BLaER1 treated with 17β-estradiol and CSF1 and Interleukin-3, amounts not matched to agents 10 nM and 100 nM (cell line): ENCODE measurements at regions not wholly inside any gene's neighbourhood (a gene's known extent, or its start where the extent isn't known, plus 50 kb on each side); places are given as distances from the start of the nearest gene placed in this dataset.
"Not testable (repeated sequence)": the region's sequence is repeated elsewhere in the genome, so short reads cannot be mapped to it uniquely, and the experiment has no call there.

Source experiments
- H3K27ac ChIP-seq, 11 experiments: shearing (Covaris generic); formaldehyde crosslinking; 2 replicates each; pipeline ENCODE4 v1.8.1; 2022
- H3K27me3 ChIP-seq, 11 experiments: shearing (Covaris generic); formaldehyde crosslinking; 2 replicates each; pipeline ENCODE4 v1.8.1; 2022
- H3K36me3 ChIP-seq, 11 experiments: shearing (Covaris generic); formaldehyde crosslinking; 2 replicates each; pipeline ENCODE4 v1.8.1; 2022
- H3K4me1 ChIP-seq, 10 experiments: shearing (Covaris generic); formaldehyde crosslinking; 2 replicates each; pipeline ENCODE4 v1.8.1; 2022
- H3K4me2 ChIP-seq, 11 experiments: shearing (Covaris generic); formaldehyde crosslinking; 2 replicates each; pipeline ENCODE4 v1.8.1; 2022
- H3K4me3 ChIP-seq, 10 experiments: shearing (Covaris generic); formaldehyde crosslinking; 2 replicates each; pipeline ENCODE4 v1.8.1; 2022
- H3K9ac ChIP-seq, 11 experiments: shearing (Covaris generic); formaldehyde crosslinking; 2 replicates each; pipeline ENCODE4 v1.8.1; 2022
- H3K9me3 ChIP-seq, 11 experiments: shearing (Covaris generic); formaldehyde crosslinking; replicated peaks in 1 of 11; 2 replicates each; pipeline ENCODE4 v1.8.1; 2022
- H4K20me1 ChIP-seq, 11 experiments: shearing (Covaris generic); formaldehyde crosslinking; 2 replicates each; pipeline ENCODE4 v1.8.1; 2022
- Cebpa-rat ChIP-seq, 11 experiments: shearing (Covaris generic); IDR thresholded peaks; 2 replicates each; pipeline ENCODE4 v1.8.1; 2022

DNA sequence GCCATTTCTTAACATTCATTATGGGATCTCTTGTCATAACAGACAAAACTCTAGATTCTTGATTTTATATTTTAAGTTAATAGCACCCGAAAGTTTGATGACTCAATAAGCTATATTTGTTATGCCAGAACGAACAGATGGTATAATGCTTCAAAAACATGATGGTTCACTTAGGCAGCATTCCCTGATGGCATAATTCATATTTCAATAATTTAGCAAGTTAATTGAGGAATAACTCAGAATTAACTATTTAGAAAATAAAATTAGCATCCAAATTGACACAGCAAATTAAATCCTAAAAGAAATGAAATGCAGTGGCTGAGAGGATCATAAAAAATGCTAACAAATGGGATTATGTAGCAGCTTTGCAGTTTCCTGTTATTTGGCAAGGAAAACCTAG is 260.8 kb upstream of the MBL2 start:
- no peaks in the 10 kb centered on the region for H3K36me3 ChIP-seq
- H3K9ac ChIP-seq, result no peak overlapping the region
- no peaks in the 10 kb centered on the region for H4K20me1 ChIP-seq
- no peaks in the 10 kb centered on the region for H3K27me3 ChIP-seq
- TF ChIP-seq Cebpa-rat (IDR thresholded peaks at IDR 0.05), result no peak
- H3K27ac ChIP-seq, result no peak overlapping the region
- no peak overlapping the region for H3K4me2 ChIP-seq
- peaks cover 16 to 31% (median 24%) of the 10 kb centered on the region in 10 experiments for H3K4me1 ChIP-seq
- H3K9me3 ChIP-seq, result no peaks in the 10 kb centered on the region
- H3K4me3 ChIP-seq, result no peak overlapping the region

DNA sequence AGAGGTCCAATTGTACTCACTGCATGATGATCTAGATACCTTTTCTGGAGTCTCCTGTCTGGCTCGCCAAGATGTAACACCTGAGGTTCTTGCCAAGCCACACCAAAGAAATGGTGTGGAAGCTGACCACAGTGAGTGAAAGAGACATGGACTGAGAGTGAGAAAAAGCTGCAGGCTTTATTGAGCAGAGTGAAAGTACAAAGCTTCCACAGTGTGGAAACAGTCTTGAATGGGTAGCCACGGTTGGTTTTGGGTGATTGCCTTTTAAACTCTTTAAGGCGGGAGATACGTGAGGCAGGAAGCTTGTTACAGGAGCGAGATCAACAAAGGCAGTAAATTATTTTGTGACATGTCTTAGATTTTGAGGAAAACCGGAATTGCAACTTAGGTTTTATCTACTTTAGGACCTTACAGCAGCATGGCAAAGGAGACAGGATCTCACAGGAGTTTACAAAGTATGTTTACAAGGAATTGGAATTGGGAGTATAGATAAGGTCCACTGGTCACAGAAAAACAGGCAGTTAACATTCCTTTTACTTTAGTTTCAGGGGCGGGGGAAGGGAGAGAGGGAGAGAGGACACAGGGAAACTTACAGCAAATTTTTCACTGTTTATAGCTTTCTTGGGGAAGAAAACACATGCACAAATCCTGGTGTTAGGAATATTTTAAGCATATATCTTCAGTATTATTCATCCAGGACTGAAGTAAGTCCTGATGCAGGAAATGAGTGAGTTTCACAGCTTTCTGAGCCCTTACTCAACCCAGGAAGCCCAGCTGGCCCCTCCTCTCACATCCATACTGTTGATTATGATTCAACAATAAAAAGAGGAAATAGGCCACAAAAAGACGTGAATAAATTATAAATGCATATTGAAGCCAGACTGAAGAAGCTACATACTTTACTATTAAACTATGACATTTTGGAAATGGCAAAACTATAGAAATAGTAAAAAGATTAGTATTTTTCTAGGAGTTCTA is 257.6 kb upstream of the MBL2 start:
- not testable (repeated sequence) for H4K20me1 ChIP-seq, H3K36me3 ChIP-seq, H3K27me3 ChIP-seq, H3K9me3 ChIP-seq
- H3K4me3 ChIP-seq, result peak overlapping the region in 8 of 10 experiments; percentile 9 to 56 (median 34); a peak in 10 of 20 replicates
- peak overlapping the region; percentile 60 to 92 (median 77) for H3K4me2 ChIP-seq
- H3K9ac ChIP-seq, result peak overlapping the region; percentile 54 to 81 (median 74)
- peaks cover 16 to 38% (median 31%) of the 10 kb centered on the region in 10 experiments for H3K4me1 ChIP-seq
- peak overlapping the region; percentile 57 to 96 (median 91); a peak in 21 of 22 replicates for H3K27ac ChIP-seq
- peak in 8 of 11 experiments; percentile 31 to 75 (median 56); a peak in 7 of 22 replicates for TF ChIP-seq Cebpa-rat (IDR thresholded peaks at IDR 0.05)

DNA sequence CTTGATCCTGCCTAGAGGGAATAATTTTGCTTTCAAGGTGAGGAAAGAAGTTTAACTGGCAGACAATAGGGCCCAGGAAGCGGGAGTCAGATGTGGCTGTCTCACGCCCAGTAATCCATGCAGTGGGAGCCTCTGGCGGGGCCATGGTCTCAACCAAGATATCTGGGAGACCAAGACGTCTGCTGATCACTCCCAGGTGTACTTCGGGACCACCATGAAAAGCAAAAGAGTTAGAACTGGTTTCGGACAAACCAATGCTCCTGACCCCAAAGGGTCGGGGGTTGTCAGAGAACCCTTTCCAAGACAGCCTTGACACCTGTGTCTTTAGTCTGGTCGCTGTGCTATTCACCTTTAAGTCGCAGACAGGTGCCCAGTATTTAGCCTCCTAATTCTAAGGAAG is 256.9 kb upstream of the MBL2 start:
- Histone ChIP-seq H4K20me1 (no peaks in the 10 kb centered on the region), H3K4me2 (peak overlapping the region; percentile 60 to 92 (median 77)), H3K27me3 (no peaks in the 10 kb centered on the region), H3K4me3 (peak overlapping the region in 6 of 10 experiments; percentile 17 to 56 (median 39); a peak in 7 of 20 replicates), H3K27ac (peak overlapping the region in 10 of 11 experiments; percentile 78 to 96 (median 91); a peak in 20 of 22 replicates), H3K9me3 (no peaks in the 10 kb centered on the region), H3K9ac (peak overlapping the region in 10 of 11 experiments; percentile 66 to 81 (median 74); a peak in 19 of 22 replicates), H3K36me3 (no peaks in the 10 kb centered on the region), H3K4me1 (peaks cover 16 to 42% (median 31%) of the 10 kb centered on the region in 10 experiments)
- TF ChIP-seq Cebpa-rat (IDR thresholded peaks at IDR 0.05), result no peak

DNA sequence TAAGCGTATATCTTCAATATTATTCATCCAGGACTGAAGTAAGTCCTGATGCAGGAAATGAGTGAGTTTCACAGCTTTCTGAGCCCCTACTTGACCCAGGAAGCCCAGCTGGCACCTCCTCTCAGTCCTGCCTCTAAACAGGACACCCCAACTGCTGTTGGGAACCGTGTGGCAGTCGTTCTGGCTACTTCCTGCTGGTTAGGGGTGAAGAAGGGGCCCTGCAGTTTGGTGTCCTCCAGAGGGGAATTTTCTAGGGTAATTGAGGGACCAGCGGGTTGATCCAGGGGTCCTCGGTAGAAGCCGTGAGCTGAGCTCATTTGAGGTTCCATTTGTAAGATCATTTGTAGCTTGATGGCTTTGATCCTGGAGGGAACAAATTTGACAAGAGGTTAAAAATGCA is 253.2 kb upstream of the MBL2 start:
- H4K20me1 ChIP-seq, H3K36me3 ChIP-seq, H3K9me3 ChIP-seq, H3K4me3 ChIP-seq, H3K27me3 ChIP-seq: not testable (repeated sequence)
- H3K9ac ChIP-seq, result peak overlapping the region in 4 of 11 experiments; percentile 56 to 63 (median 58); a peak in 8 of 22 replicates
- H3K4me1 ChIP-seq, result peaks cover 12 to 36% (median 26%) of the 10 kb centered on the region in 10 experiments
- H3K27ac ChIP-seq, result peak overlapping the region in 8 of 11 experiments; percentile 33 to 73 (median 60); a peak in 14 of 22 replicates
- H3K4me2 ChIP-seq, result peak overlapping the region; percentile 41 to 78 (median 56); a peak in 17 of 22 replicates

DNA sequence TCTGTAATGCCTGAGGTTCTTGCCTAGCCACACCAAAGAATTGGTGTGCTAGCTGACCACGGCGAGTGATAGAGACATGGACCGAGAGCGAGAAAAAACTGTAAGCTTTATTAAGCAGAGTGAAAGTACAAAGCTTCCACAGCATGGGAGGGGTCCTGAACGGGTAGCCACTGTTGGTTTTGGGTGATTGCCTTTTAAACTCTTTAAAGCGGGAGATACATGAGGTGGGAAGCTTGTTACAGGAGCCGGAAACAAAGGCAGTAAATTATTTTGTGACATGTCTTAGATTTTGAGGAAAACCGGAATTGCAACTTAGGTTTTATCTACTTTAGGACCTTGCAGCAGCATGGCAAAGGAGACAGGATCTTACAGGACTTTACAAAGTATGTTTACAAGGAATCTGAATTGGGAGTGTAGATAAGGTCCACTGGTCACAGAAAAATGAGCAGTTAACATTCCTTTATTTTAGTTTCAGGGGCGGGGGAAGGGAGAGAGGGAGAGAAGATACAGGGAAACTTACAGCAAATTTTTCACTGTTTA is 252.7 kb upstream of the MBL2 start:
- Histone ChIP-seq H3K9me3 (no peaks in the 10 kb centered on the region), H3K27ac (peak overlapping the region in 9 of 11 experiments; percentile 10 to 73 (median 54); a peak in 16 of 22 replicates), H4K20me1 (no peaks in the 10 kb centered on the region), H3K4me1 (peaks cover 9 to 34% (median 23%) of the 10 kb centered on the region in 10 experiments; a peak in 19 of 20 replicates), H3K4me3 (peak overlapping the region in 9 of 10 experiments; percentile 17 to 48 (median 37); a peak in 13 of 20 replicates), H3K4me2 (peak overlapping the region; percentile 41 to 78 (median 56)), H3K27me3 (no peaks in the 10 kb centered on the region), H3K9ac (peak overlapping the region; percentile 39 to 63 (median 53); a peak in 16 of 22 replicates), H3K36me3 (no peaks in the 10 kb centered on the region)
- no peak for TF ChIP-seq Cebpa-rat (IDR thresholded peaks at IDR 0.05)

DNA sequence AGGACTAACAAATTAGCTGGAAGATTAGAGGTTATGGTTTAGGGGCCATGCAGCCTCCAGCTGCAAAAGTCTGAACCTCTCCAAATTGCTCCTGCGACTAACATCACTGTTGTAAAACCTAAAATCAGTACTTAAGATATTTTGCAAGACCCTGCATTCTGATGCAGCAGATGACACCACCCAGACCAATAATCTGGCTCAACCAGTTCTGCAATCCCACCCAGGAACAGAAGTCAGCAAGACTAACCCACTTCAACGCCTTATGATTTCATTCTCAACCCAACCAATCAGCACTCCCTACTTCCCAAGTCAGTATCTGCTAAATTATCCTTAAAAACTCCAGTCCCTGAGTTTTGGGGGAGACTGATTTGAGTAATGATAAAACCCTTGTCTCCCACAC is 250.8 kb upstream of the MBL2 start:
- no peak for TF ChIP-seq Cebpa-rat (IDR thresholded peaks at IDR 0.05)
- Histone ChIP-seq H4K20me1 (no peaks in the 10 kb centered on the region), H3K4me3 (no peak overlapping the region), H3K27me3 (no peaks in the 10 kb centered on the region), H3K4me1 (peaks cover 0 to 16% (median 10%) of the 10 kb centered on the region in 10 experiments; a peak in 10 of 20 replicates), H3K36me3 (no peaks in the 10 kb centered on the region), H3K27ac (peak overlapping the region in 3 of 11 experiments; percentile 0 to 11 (median 7); a peak in 3 of 22 replicates), H3K9ac (no peak overlapping the region), H3K9me3 (no peaks in the 10 kb centered on the region), H3K4me2 (peak overlapping the region in 3 of 11 experiments; percentile 28 to 35 (median 34); a peak in 3 of 22 replicates)

DNA sequence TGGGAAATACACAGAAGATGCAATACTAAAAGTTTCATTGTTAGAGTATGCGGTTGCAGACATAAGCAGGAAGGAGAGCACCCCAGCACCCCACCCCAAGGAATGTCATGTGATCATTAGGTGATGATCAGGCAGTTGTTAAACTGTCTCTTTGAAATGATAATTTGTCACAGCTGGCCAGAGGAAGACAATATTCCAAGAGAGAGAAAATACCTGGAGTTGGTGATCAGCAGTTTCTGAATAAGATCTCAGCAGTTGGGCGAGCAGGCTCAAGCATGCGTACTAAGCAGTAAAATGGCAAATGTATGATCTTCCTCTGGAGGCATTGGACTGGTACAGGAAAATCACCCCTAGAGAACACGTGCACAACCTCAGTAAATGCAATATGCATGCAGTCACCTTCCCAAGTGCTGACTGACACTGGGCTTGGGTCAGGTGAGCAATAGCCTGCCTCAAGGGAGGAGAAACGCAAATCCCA is 250.1 kb upstream of the MBL2 start:
- no peak for TF ChIP-seq Cebpa-rat (IDR thresholded peaks at IDR 0.05)
- Histone ChIP-seq H3K4me3 (no peak overlapping the region), H4K20me1 (no peaks in the 10 kb centered on the region), H3K27me3 (no peaks in the 10 kb centered on the region), H3K9ac (no peak overlapping the region), H3K4me2 (peak overlapping the region in 2 of 11 experiments; percentile 8 to 35; a peak in 2 of 22 replicates), H3K4me1 (peaks cover 0 to 16% (median 10%) of the 10 kb centered on the region in 10 experiments; a peak in 10 of 20 replicates), H3K27ac (0 out of 22 replicates have a peak overlapping the region, but pooled peaks of 1 of the 11 experiments have one; percentile 0), H3K9me3 (no peaks in the 10 kb centered on the region), H3K36me3 (no peaks in the 10 kb centered on the region)

DNA sequence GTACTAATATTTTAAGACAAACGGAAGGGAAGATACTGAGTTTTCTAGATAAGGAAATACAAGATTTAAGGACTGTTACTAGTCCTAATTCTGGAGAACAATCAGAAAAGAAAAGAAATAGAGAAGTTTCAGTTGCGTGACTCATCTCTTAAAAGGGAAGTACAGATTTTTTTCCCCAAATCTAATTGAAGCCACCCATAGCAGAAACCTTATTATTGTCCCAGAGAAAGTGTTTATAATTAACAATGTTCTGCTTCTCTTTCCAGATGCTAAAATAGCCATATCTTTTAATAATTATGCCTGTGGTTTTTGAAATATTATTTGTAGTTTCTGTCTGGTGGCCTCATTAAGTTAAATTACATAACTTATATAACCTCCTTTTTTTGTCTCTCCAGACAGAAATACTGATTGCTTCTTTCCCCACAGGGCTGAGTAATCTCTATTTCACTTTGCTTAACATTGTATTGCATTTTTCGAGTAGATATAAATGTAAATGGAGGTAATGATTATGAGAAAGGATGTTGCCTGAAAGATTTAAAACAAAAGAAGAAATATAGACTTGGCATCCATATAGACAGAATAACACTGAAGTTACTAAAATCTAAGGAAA is 240.7 kb upstream of the MBL2 start:
- Histone ChIP-seq H4K20me1 (no peaks in the 10 kb centered on the region), H3K9me3 (peaks cover 0 to 6% (median 0%) of the 10 kb centered on the region in 11 experiments; a peak in 1 of 22 replicates), H3K4me2 (peak overlapping the region in 9 of 11 experiments; percentile 27 to 76 (median 60); a peak in 19 of 22 replicates), H3K9ac (peak overlapping the region in 4 of 11 experiments; percentile 10 to 28 (median 18); a peak in 4 of 22 replicates), H3K36me3 (no peaks in the 10 kb centered on the region), H3K27me3 (no peaks in the 10 kb centered on the region), H3K27ac (peak overlapping the region in 9 of 11 experiments; percentile 18 to 71 (median 62); a peak in 15 of 22 replicates), H3K4me3 (no peak overlapping the region), H3K4me1 (peaks cover 0 to 35% (median 22%) of the 10 kb centered on the region in 10 experiments; a peak in 16 of 20 replicates)
- no peak for TF ChIP-seq Cebpa-rat (IDR thresholded peaks at IDR 0.05)
